ENCODE measurements at regions not wholly inside any gene's neighbourhood (a gene's known extent, or its start where the extent isn't known, plus 50 kb on each side); places are given as distances from the start of the nearest gene placed in this dataset.

DNA sequence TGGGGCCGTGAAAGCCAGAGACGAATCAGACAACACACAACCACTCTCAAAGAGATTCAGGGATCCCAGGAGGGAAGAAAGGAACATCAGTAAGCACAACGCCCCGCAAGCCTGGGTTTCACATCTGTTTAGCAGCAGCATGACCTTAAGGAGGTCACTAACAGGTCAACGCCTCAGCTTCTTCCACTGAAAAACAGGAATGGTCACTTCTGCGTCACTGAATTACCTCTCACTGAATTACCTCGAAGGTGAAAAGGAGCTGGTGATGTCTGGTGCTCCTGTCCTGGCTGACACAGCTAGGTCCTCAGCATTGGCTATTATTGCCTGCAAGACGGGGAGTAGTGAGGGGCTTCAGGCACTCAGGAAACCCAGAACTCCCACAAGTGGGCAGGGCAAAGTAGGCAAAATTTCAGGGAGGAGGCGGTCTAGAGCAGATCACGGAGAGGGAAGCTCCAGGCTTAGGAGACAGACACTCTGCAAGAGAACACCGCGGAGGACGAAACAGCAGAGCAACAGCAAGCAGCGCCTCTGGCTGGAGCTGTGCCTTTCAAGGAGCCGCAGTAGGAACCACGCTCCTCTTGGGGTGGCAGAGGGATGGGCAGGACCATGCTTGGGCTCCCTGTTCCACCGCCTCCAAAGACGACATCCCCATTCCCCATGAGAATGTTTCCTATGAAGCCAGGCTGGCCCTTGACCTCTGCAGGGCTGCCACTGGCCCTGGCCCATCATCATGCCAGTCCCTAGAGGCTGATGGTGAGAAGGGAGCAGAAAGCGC is 108.4 kb downstream of the SINHCAF start:
- Histone ChIP-seq H3K9me2 (replicated peaks; ENCODE audit: control insufficient read depth, low read length) (no peaks in the 10 kb centered on the region), H3K9me3 (ENCODE audit: control insufficient read depth, insufficient read depth, low read length) (no peaks in the 10 kb centered on the region), H3K27ac (ENCODE audit: low read depth, low read length) (no peak overlapping the region), H3F3A (ENCODE audit: control insufficient read depth, insufficient read depth) (no peaks in the 10 kb centered on the region), H3K79me2 (ENCODE audit: control insufficient read depth, low read length) (no peaks in the 10 kb centered on the region), H3K4me2 (ENCODE audit: low read length) (no peak overlapping the region), H3K4me3 (ENCODE audit: low read length) (no peak overlapping the region), H4K20me1 (ENCODE audit: control insufficient read depth, insufficient read depth, low read depth, low read length) (no peaks in the 10 kb centered on the region), H3K4me1 (ENCODE audit: control insufficient read depth, low read length) (no peaks in the 10 kb centered on the region), H3K27me3 (ENCODE audit: control insufficient read depth, low read length) (0 out of 2 replicates have a peak, but pooled peaks cover 3% of the 10 kb centered on the region), H3K36me3 (ENCODE audit: control insufficient read depth, low read length) (no peaks in the 10 kb centered on the region)
- TF ChIP-seq EZH2phosphoT487 (IDR thresholded peaks at IDR 0.05; ENCODE audit: borderline replicate concordance, low read length) = no peak
- TF ChIP-seq, protein P1, sequence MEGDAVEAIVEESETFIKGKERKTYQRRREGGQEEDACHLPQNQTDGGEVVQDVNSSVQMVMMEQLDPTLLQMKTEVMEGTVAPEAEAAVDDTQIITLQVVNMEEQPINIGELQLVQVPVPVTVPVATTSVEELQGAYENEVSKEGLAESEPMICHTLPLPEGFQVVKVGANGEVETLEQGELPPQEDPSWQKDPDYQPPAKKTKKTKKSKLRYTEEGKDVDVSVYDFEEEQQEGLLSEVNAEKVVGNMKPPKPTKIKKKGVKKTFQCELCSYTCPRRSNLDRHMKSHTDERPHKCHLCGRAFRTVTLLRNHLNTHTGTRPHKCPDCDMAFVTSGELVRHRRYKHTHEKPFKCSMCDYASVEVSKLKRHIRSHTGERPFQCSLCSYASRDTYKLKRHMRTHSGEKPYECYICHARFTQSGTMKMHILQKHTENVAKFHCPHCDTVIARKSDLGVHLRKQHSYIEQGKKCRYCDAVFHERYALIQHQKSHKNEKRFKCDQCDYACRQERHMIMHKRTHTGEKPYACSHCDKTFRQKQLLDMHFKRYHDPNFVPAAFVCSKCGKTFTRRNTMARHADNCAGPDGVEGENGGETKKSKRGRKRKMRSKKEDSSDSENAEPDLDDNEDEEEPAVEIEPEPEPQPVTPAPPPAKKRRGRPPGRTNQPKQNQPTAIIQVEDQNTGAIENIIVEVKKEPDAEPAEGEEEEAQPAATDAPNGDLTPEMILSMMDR (IDR thresholded peaks at IDR 0.05; ENCODE audit: low read depth, low read length, poor library complexity, severe bottlenecking) = no peak

DNA sequence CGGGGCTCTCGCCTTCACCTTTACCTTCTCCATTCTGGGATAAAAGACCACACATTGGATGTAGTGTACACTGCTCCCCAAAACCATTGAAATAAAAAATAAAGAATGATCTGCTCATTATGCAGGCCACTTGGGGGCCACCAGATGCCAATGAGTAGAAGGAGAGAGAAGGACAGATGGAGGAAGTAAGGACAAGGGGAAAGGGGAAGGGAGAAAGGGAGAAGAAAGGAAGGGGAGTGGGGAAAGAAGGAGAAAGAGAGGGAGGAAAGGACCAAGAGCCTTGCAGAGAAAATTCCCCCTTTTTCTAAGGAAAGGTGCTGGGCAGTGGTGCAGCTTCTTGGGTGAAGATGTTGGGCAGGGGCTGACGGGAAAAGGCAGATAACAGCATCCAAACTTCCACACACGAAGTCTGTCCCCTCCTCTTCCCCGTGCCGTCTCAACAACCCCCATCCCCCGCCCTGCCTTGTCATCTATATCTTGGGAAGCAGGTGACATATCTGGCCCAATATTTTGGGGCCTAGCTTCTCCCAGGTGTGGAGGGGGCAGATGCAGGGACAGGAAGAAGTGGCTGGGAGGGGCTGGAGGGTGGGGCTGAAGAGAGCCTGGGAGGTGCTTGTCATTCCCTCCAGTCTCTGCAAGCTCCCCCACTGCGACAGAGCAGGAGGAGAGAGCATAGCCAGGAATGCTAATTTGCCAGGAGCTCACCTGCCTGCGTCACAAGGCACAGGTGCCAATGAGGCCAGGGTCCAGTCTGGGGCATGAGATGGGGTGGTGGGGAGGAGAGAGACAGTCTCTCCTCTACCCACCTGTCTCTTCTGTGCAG is 107.5 kb downstream of the SINHCAF start:
- H3K27me3 ChIP-seq (ENCODE audit: control insufficient read depth, low read length) = 0 out of 2 replicates have a peak, but pooled peaks cover 3% of the 10 kb centered on the region
- no peak overlapping the region for H3K27ac ChIP-seq (ENCODE audit: low read depth, low read length)
- TF ChIP-seq EZH2phosphoT487 (IDR thresholded peaks at IDR 0.05; ENCODE audit: borderline replicate concordance, low read length) = no peak
- TF ChIP-seq, protein P1 (IDR thresholded peaks at IDR 0.05; ENCODE audit: low read depth, low read length, poor library complexity, severe bottlenecking) = no peak
- H3K9me2 ChIP-seq (replicated peaks; ENCODE audit: control insufficient read depth, low read length) = no peaks in the 10 kb centered on the region
- no peaks in the 10 kb centered on the region for H3K36me3 ChIP-seq (ENCODE audit: control insufficient read depth, low read length)
- H3K79me2 ChIP-seq (ENCODE audit: control insufficient read depth, low read length) = no peaks in the 10 kb centered on the region
- H3K4me2 ChIP-seq (ENCODE audit: low read length) = no peak overlapping the region
- H3K9me3 ChIP-seq (ENCODE audit: control insufficient read depth, insufficient read depth, low read length) = no peaks in the 10 kb centered on the region
- H3K4me3 ChIP-seq (ENCODE audit: low read length) = no peak overlapping the region
- no peaks in the 10 kb centered on the region for H3K4me1 ChIP-seq (ENCODE audit: control insufficient read depth, low read length)
- H3F3A ChIP-seq (ENCODE audit: control insufficient read depth, insufficient read depth) = no peaks in the 10 kb centered on the region
- H4K20me1 ChIP-seq (ENCODE audit: control insufficient read depth, insufficient read depth, low read depth, low read length) = no peaks in the 10 kb centered on the region

GRCh38 chr12:31219521-31219920 is 106.4 kb downstream of the SINHCAF start:
- Histone ChIP-seq H3K4me2 (ENCODE audit: low read length) (no peak overlapping the region), H3K4me1 (ENCODE audit: control insufficient read depth, low read length) (no peaks in the 10 kb centered on the region), H3K9me3 (ENCODE audit: control insufficient read depth, insufficient read depth, low read length) (no peaks in the 10 kb centered on the region), H3K9me2 (replicated peaks; ENCODE audit: control insufficient read depth, low read length) (no peaks in the 10 kb centered on the region), H3K27ac (ENCODE audit: low read depth, low read length) (no peak overlapping the region), H3K4me3 (ENCODE audit: low read length) (no peak overlapping the region), H3F3A (ENCODE audit: control insufficient read depth, insufficient read depth) (no peaks in the 10 kb centered on the region), H3K27me3 (ENCODE audit: control insufficient read depth, low read length) (no peaks in the 10 kb centered on the region), H4K20me1 (ENCODE audit: control insufficient read depth, insufficient read depth, low read depth, low read length) (no peaks in the 10 kb centered on the region), H3K36me3 (ENCODE audit: control insufficient read depth, low read length) (no peaks in the 10 kb centered on the region), H3K79me2 (ENCODE audit: control insufficient read depth, low read length) (no peaks in the 10 kb centered on the region)
- no peak for TF ChIP-seq EZH2phosphoT487 (IDR thresholded peaks at IDR 0.05; ENCODE audit: borderline replicate concordance, low read length)
- TF ChIP-seq, protein P1 (IDR thresholded peaks at IDR 0.05; ENCODE audit: low read depth, low read length, poor library complexity, severe bottlenecking) = no peak

Data from DOHH2 (cell line).